HFFc6 (cell line): ENCODE measurements at regions not wholly inside any gene's neighbourhood (a gene's known extent, or its start where the extent isn't known, plus 50 kb on each side); places are given as distances from the start of the nearest gene placed in this dataset.

Experiments used
- DNase-seq: peaks from one replicate; pipeline ENCODE4 v3.0.0-alpha.2; 2018
- H3K27ac Mint-ChIP-seq: 2 replicates; pipeline ENCODE4 v1.8.0; 2020; ENCODE audit warnings: mild to moderate bottlenecking, mixed read lengths
- H3K27me3 Mint-ChIP-seq: 2 replicates; pipeline ENCODE4 v1.8.0; 2021; ENCODE audit warnings: mild to moderate bottlenecking, moderate library complexity, mixed read lengths; ENCODE audit not compliant: insufficient read depth
- H3K36me3 Mint-ChIP-seq: 2 replicates; pipeline ENCODE4 v1.8.0; 2021; ENCODE audit warnings: low read depth, mixed read lengths
- H3K4me1 Mint-ChIP-seq: 2 replicates; pipeline ENCODE4 v1.8.0; 2020; ENCODE audit warnings: low read depth, mixed read lengths
- H3K4me3 Mint-ChIP-seq: 2 replicates; pipeline ENCODE4 v1.8.0; 2020; ENCODE audit warnings: mild to moderate bottlenecking, moderate library complexity, mixed read lengths
- H3K9me3 Mint-ChIP-seq: 2 replicates; pipeline ENCODE4 v1.8.0; 2020; ENCODE audit warnings: mild to moderate bottlenecking, mixed read lengths
- TF ChIP-seq, protein P1 (sequence below): fragments of 200-600 bp; sonication (generic); IDR thresholded peaks from 2 replicates; pipeline ENCODE4 v1.5.0; 2021; ENCODE audit warnings: antibody characterized with exemption, mild to moderate bottlenecking

GRCh38 chr3:72123908-72124441, 339.0 kb upstream of the PROK2 start:
- Mint-ChIP-seq H3K4me1 (peaks cover 17% of the 10 kb centered on the region), H3K27me3 (peaks cover 9% of the 10 kb centered on the region), H3K9me3 (no peaks in the 10 kb centered on the region), H3K27ac (no peak overlapping the region), H3K4me3 (no peak overlapping the region), H3K36me3 (no peaks in the 10 kb centered on the region)
- peak; percentile 65 for DNase-seq
- TF ChIP-seq, protein P1, sequence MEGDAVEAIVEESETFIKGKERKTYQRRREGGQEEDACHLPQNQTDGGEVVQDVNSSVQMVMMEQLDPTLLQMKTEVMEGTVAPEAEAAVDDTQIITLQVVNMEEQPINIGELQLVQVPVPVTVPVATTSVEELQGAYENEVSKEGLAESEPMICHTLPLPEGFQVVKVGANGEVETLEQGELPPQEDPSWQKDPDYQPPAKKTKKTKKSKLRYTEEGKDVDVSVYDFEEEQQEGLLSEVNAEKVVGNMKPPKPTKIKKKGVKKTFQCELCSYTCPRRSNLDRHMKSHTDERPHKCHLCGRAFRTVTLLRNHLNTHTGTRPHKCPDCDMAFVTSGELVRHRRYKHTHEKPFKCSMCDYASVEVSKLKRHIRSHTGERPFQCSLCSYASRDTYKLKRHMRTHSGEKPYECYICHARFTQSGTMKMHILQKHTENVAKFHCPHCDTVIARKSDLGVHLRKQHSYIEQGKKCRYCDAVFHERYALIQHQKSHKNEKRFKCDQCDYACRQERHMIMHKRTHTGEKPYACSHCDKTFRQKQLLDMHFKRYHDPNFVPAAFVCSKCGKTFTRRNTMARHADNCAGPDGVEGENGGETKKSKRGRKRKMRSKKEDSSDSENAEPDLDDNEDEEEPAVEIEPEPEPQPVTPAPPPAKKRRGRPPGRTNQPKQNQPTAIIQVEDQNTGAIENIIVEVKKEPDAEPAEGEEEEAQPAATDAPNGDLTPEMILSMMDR, result no peak

DNA sequence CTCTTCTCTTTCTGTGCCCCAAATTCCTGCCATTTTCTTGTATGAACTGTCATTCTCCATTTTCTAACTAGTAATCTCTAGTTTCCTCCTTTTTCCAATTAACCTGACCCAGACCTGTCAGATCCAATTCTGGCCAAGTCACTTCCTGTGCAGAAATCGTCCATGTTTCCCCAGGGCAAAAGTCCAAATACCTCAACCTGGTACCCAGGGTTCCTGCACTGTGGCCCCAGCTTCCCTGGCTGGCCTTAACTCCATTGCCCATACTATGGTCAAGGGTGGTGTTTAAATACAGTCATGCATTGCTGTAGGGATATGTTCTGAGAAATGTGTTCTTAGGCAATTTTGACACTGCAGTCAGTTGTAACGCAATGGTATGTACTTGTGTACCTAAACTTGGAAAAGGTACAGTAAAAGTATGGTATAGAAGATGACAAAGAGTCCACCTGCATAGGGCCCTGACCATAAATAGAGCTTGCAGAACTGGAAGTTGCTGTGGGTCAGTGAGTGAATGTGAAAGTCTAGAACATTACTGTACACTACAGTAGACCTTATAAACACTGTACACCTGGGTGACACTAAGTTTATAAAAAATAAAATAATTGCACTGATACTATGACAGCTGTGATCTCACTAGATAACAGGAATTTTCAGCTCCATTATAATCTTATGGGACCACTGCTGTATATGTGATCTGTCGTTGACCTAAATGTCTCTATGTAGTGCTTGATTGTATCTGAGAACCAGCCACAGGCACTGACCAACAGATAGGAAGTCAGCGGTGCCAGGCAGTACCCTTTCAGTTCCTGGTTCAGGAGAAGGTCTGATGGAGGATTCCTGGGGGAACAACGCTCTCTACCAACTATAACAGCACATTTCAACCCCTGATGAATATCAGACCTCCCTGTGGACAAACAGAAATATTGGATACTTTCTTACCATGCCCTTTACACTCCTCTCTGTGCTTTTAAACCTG, 336.1 kb upstream of the PROK2 start:
- DNase-seq, result no peak
- no peak overlapping the region for H3K4me3 Mint-ChIP-seq
- H3K9me3 Mint-ChIP-seq, result no peaks in the 10 kb centered on the region
- TF ChIP-seq, protein P1, result no peak
- no peaks in the 10 kb centered on the region for H3K36me3 Mint-ChIP-seq
- peaks cover 19% of the 10 kb centered on the region; the same call in 1 of the 2 replicates for H3K27me3 Mint-ChIP-seq
- H3K4me1 Mint-ChIP-seq, result peaks cover 11% of the 10 kb centered on the region
- H3K27ac Mint-ChIP-seq, result no peak overlapping the region

- Mint-ChIP-seq H3K4me1 (peaks cover 11% of the 10 kb centered on the region), H3K9me3 (no peaks in the 10 kb centered on the region), H3K36me3 (no peaks in the 10 kb centered on the region), H3K27me3 (peaks cover 20% of the 10 kb centered on the region), H3K4me3 (no peak overlapping the region), H3K27ac (no peak overlapping the region)
- DNase-seq, result no peak
- TF ChIP-seq, protein P1, result no peak
Measured at GRCh38 chr3:72120039-72120438, 335.1 kb upstream of the PROK2 start.

DNA sequence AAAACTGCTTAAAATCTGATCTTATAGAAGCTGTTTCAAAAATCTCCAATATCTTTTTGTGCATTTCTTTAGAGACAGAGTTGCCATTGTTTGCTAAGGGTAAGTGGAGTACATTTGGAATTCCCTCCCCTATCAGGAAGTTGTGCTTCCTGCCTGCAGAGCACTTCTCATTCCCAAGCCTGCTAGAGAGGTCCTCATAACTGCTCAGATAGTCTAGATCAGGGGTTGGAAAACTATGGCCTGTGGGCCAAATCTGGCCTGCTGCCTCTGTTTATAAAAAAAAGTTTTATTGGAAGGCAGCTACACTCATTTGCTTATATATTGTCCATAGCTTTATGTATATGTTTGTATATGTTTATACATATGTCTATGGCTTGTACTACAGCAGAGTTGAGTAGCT, 333.7 kb upstream of the PROK2 start:
- TF ChIP-seq, protein P1, result no peak
- H3K36me3 Mint-ChIP-seq, result no peaks in the 10 kb centered on the region
- H3K27me3 Mint-ChIP-seq, result peaks cover 17% of the 10 kb centered on the region
- H3K4me3 Mint-ChIP-seq, result no peak overlapping the region
- H3K9me3 Mint-ChIP-seq, result no peaks in the 10 kb centered on the region
- DNase-seq, result no peak
- H3K27ac Mint-ChIP-seq, result no peak overlapping the region
- peaks cover 4% of the 10 kb centered on the region for H3K4me1 Mint-ChIP-seq

GRCh38 chr3:72116226-72116625, 331.3 kb upstream of the PROK2 start:
- no peak overlapping the region for H3K4me3 Mint-ChIP-seq
- H3K27ac Mint-ChIP-seq, result no peak overlapping the region
- no peaks in the 10 kb centered on the region for H3K36me3 Mint-ChIP-seq
- H3K4me1 Mint-ChIP-seq, result no peaks in the 10 kb centered on the region
- H3K9me3 Mint-ChIP-seq, result no peaks in the 10 kb centered on the region
- TF ChIP-seq, protein P1, result no peak
- H3K27me3 Mint-ChIP-seq, result peaks cover 26% of the 10 kb centered on the region
- DNase-seq, result no peak
